ENCODE measurements at regions not wholly inside any gene's neighbourhood (a gene's known extent, or its start where the extent isn't known, plus 50 kb on each side); places are given as distances from the start of the nearest gene placed in this dataset.

DNA sequence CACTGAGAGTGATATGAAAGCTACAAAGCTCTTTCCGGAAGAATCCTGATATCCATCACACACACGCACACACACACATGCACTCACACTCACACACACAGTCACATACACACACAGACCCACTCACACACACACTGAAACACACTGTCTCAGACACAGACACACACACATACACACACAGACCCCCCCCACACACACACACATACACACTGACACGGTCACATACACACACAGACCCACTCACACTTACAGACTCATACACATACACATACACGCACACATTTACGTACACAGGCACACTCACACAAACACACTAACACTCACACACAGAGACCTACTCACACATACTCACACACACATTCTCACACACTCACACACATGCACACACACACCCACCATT lies 58.6 kb downstream of the LIG4 start:
- ChIA-PET CTCF (no interaction called here), POLR2A (no interaction called here)

DNA sequence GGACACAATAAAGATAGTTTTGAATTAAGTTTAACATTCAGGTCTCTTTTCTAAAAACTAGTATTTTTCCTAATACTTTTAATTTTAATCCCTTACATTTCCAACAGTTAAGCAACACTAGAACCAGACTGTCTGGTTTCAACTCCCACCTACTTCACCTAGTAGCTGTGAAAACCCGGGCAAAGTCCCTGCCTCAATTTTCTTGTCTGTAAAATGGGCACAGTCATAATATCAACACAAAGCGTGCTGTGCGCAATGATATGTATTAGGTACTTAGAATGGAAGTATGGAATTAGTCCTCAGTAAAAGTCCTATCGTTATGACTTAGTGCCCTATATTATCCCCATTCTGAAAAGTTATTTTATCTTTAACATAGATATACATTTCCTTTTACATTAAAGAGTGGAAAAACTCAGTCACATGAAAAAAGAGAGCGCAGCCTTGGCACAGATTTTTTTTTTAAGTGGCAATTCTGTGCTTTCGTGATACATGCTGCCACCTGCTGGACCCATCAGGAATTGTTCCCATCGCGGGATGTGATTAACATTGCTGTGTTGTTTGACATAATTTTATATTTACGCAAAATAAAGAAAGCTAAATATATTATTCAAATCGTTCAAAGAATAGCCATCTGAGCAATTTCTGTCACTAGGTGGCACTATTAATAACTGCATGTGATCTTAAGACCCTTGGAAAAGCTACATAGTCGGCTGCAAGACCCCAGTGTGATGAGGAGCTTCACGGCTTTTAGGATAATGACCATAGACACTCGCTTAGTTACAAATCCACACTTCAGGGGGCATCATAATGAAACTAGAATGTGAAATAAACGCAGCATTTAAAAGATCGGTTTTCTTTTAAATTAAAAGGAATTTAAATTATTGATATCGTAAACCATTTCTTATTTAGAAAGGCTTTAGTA lies 59.9 kb downstream of the LIG4 start:
- ChIA-PET CTCF (interaction anchor here (0.9 to 1.6 kb wide), 5 partner anchors 9 to 17 kb away, joined by 3 to 6 read pairs (median 3); no protein-coding TSS in a partner anchor), POLR2A (no interaction called here)

DNA sequence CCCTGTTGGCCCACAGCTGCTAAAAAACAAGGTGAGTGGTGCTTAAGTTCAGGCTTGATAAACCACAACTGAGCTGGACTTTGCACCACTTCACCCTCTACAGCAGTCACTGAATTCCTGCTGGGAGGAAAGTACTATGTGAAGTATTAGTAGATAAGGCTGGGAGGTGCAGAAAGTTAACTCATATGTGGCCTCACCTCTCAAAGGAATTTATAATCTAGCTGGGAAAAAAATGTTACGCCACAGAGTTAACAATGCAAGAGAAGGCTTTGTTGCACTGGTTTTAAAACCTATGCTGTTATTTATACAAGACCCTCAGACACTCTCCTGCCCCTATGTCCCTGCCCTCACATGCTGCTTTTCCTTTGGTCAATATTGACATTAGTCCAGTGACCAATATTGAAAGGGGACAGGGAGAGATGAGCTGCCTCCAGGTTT lies 60.9 kb downstream of the LIG4 start:
- ChIA-PET CTCF (interaction anchor here (0.6 to 1.6 kb wide), 2 partner anchors 8 to 993 kb away, joined by 3 read pairs; no protein-coding TSS in a partner anchor), POLR2A (no interaction called here)

DNA sequence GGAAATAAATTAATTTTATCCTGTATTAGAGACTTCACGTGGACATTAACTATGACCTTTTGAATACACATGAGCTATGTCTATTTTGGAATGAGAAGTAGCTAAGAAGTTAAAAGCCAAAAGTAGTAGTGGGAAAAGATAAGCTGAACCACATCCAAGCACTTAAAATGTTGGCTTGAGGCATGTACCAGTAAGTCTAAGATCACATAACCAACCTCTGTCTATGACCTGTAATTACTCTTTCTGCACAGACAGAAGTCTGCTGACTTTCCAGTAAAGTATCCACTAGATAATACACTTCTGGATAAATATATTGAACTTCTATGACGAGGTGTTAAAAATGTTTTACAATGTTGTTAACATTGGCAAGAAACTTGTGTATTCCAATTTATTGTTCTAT lies 68.7 kb downstream of the LIG4 start:
- CTCF ChIA-PET, result interaction anchor here (0.9 kb wide), 1 partner anchor 9 kb away, joined by 3 read pairs; no protein-coding TSS in a partner anchor
- POLR2A ChIA-PET, result no interaction called here

DNA sequence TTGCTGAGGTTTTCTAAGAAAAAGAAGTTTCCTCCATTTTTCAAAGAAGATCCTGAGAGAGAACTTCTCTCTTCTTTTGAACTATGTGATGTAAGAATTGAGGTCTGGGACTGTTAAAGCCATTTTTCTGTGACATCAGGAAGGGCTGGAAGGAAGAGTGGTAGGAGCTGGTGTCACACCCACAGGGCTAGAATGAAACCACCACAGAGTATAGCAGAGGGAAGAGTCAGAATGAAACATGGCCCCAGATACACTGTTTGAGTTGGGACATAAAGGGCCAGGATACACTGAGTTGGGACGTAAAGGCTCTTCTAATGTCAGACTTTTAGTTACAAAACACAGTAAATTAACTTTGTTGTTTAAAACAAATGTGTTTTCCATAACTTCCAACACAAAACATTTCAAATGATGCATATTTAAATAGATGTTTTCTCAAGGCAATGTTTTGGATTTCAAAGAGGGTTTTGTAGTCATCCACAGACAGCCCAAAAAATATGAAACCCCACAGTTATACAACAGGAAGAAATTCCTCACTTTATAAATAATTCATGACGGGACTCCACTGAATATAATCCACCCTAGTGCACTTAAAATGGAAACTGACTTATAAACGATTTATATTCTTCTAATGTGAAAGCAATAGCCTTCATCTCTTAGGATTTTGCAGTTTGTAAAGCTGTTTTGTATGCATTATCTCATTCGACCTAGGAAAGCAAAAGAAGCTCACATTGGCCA lies 72.5 kb downstream of the LIG4 start:
- CTCF ChIA-PET, result no interaction called here
- POLR2A ChIA-PET, result no interaction called here

DNA sequence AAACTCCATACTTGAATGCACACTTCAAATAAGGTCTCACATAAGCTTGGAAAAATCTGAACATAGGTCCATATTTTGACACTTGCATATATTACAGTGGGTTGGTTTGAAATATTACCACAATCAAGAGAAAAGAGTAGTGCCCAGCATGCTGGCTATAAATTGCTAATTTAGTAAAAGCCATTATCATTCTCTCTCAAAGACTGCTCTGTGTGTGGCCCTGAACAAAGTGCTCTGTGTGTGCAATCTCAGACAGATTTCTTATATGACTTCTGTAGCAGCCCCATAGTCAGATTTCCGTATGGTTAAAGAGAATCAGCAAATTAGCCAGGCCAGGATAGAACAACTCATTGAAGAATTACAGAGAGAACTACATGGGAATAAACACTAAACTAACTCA lies 78.2 kb downstream of the LIG4 start:
- POLR2A ChIA-PET, result no interaction called here

DNA sequence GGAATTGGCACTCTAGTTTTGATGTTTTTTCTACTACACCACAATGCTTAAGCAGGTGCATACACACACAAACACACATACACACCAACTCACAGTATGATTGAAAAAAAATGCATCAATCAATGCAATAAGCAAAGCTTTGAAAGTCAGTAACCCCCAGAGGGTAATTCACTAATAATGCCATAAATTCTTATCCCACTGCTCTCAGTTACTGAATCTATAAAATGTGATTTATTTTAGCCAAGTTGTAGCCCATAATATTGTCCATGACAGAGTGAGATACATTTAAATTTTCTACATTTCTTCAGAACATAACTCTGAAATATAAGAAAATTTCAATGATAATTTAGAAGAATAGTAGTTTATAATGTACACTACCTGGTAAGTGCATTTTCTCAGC lies 87.9 kb downstream of the LIG4 start:
- ChIA-PET CTCF (no interaction called here), POLR2A (no interaction called here)

More for the DNA sequence above, 78.2 kb downstream of the LIG4 start:
- CTCF ChIA-PET, result no interaction called here

DNA sequence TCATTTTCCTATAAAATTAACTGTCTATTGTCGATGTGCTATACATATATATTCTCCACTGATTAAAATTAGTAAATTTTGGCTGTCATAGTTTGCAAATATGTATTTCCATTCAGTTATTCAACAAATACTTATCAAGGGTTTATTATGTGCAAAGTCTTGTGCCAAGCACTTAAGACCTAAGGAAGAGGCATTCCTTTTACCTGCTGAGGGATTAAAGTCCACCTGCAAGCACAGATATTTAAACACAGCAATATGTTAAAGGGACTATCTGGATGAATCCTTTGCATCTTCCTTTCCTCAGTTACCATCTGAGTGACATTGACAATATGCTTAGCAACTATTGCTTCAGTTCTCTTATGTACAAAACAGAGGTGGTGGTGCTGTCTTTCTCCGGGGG lies 89.3 kb downstream of the LIG4 start:
- ChIA-PET POLR2A (no interaction called here), CTCF (no interaction called here)

DNA sequence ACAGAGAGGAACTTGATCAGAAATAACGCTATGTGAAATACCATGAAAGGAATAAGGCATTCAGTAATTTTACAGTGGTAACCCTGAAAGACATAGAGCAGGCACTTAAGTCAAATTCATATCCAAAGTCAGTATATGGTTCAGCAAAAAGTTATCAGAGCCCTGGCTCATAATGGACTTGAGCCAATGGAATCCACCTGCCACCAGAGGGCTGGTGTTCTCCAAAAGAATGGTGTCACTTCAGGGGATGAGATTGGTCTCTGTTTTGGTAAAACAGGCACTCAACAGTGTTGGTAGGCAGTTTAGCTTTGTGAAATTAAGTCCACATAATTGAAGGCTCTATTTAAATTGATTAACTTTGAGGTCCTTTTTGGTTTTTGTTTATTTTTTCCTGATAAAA lies 93.9 kb downstream of the LIG4 start:
- POLR2A ChIA-PET, result no interaction called here
- CTCF ChIA-PET, result no interaction called here

DNA sequence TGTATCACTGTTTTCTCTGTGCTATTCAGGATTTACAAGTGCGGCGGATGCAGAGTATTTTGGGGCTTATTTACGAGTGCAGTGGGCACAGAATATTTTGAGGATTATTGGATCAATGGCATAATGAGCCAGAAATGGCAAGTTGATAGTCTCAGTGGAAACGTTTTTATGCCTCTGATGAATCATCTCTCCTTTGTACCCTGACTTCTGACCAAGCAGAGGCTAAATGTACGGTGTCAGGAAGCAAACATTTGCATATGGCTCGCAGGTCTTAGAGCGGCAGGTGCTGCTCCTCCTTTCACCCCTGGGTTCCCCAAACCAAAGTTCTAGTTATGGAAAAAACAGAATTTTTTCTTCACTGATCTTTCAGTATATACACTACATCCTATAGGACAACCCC lies 94.5 kb downstream of the LIG4 start:
- POLR2A ChIA-PET, result no interaction called here
- CTCF ChIA-PET, result no interaction called here

DNA sequence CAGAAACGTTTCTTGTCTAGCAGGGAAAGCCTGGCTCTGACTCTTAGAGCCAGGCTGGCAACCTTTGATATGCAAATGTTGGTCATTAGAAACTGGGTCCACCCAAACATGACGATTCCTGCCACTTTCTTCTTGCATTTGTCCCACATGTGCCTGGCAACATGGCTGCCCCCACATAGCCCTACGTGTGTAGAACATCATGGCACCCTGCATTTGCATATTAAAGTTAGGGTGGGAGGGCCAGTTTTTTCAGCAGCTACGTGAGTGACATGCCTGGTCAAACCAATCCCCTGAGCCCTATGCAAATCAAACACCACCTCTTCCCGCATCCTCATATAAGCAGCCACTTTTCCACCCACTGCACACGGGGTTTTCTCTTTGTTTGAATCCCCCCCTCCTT lies 95.0 kb downstream of the LIG4 start:
- ChIA-PET CTCF (no interaction called here), POLR2A (no interaction called here)

DNA sequence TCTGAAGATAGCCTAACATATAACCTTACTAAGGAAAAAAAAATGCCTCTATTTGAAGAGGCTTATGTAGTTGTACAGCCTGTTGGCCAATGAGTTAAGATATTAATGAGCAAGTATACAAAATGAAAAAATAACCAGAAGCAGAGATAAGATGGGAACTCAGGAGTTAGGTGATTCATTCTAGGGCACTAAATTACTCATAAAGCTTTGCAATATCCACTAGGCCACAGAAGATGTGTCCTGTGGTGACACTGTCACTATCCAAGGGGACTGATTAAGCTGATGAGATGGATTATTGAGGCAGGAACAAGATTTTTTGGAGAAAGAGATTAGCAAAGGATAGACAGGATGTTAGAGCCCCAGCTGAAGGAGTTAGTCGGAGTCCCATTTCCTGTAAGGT lies 99.6 kb downstream of the LIG4 start:
- ChIA-PET POLR2A (no interaction called here), CTCF (no interaction called here)

DNA sequence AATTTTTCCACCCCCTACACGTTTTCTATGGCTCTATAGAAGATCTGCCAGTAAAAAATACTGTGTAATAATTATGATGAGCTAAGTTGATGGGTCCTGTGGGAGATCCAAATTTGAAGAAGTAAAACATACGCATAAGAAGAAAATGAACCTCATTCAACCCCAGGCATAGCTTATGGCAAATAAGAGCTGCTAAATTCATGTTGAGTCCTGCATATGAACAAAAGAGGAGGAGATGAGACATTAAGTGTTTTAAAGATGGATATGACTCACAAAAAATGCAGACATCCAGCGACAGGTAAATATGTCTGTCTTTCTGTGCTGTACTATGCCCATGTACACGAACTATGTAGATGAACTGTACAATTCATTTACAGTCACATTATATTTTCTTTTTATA lies 101.9 kb downstream of the LIG4 start:
- CTCF ChIA-PET, result no interaction called here
- POLR2A ChIA-PET, result no interaction called here

DNA sequence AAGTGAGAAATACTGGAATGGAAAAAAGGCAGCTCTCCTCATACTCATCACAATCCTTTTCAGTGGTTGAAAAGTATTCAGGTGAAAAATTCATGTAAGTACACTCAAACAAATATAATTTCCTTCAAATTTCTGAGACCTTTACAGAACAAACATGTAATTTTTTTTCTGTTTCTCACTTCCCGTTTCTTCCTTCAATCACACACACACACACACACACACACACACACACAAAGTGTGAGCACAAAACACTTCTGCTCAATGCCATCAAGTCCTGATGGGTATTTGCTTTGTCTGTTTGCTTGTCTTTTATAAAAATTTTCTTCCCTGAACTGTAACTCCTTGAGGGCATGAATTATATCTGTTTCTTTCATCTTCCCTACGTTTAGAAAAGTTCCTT lies 110.6 kb downstream of the LIG4 start:
- CTCF ChIA-PET, result no interaction called here
- POLR2A ChIA-PET, result no interaction called here

DNA sequence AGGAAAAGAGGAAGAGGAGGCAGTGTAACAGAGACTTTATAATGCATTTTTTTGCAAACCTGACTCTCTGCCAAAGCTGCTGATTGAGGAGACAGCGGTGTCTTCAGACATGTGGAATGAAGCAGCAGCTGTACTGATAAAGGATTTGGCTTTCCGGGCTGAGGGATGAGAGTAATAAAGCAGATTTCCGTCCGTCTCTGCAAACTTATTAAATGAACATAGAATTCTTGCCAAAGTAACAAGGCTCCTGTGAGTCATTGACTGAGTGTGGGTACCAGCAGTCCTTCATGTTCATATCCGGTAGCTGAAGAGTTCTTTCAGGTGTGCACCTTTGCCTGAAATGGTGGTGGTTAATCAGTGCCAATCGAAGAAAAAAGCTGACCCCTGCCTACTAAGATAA lies 112.6 kb downstream of the LIG4 start:
- CTCF ChIA-PET, result no interaction called here
- POLR2A ChIA-PET, result no interaction called here

DNA sequence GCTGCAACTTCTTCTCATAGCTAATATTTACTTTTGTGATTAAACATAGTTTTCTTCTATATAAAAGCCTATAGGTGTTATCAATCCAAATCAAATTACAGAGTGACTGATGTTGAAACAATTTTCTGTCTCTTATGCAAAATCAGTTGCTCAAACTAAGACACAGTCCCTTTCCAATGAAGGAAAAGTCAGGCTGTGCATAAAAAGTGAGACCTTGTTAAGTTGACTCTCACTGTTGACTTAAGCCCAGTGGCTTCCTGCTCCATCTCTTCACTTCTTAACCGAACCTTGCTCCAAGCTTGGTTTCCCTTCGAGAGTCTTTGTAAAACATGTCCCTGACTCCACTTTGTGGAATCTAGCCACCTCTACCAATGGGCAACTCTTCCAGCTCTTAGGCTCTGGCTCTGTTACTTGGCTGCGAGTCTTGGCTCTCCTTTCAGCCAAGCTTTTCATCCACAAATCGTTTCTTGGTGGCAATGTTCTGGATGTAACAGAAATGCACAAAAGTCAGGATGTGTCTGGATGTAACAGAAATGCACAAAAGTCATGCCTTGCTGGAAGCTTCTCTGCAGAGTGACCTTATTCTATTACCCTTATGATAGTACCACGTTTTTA lies 118.9 kb downstream of the LIG4 start:
- CTCF ChIA-PET, result no interaction called here
- POLR2A ChIA-PET, result no interaction called here

DNA sequence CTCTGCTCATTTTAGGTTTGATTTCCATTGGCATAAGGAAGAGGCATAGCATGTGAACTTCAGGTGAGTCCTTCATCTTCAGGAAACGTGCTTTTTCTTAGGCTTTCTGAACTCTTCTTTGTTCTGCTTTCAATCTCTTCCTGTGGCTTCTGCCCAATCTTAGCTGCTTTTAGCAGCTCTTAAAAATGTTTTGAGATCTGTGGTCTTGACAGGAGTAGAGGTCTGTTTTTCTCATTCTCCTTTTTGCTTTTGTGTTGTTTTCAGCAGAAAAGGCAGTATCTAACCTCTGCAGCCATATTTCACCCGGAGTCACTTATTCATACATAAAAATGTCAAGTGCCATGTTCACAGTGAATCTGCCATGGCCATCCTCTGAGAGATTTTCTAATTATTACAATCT lies 120.3 kb downstream of the LIG4 start:
- POLR2A ChIA-PET, result no interaction called here

DNA sequence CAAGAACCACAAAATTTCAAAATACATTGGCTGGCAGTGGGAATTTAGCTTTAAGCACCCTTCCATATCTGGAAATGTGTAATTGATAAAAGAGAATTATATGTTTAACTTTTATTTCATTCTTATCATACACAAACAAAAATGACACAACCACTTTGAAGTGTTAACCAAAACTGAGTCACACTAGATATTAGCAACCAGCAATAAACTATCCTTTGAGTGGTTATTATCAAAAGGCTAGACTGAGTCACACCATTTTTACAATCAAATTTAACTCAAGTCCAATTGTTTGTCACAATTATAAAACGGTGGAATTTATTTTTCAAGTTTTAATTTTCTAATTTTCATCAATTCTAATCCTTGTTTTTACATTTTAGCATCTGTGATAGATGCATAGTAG lies 121.7 kb downstream of the LIG4 start:
- ChIA-PET CTCF (no interaction called here), POLR2A (no interaction called here)

More for the DNA sequence above, 120.3 kb downstream of the LIG4 start:
- CTCF ChIA-PET, result no interaction called here

DNA sequence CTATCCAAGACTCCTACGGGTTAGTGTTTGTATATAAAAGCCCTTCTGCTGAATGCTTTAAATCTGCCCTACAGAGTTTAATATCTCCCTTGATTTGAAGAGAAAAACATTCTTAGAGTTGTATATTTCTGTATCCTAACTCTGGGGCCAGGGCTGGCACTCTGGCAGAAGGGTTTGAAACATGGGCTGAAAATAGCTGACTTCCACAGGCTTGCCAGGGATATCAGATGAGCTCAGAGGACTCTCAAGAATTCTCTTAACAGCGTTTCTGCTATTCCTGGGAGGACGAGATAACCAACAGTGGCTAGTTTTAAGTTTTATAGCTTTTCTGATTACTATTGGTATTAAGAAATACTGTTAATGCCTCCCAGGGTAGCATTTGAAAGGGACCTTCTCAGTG lies 127.5 kb downstream of the LIG4 start:
- POLR2A ChIA-PET, result no interaction called here
- CTCF ChIA-PET, result no interaction called here

DNA sequence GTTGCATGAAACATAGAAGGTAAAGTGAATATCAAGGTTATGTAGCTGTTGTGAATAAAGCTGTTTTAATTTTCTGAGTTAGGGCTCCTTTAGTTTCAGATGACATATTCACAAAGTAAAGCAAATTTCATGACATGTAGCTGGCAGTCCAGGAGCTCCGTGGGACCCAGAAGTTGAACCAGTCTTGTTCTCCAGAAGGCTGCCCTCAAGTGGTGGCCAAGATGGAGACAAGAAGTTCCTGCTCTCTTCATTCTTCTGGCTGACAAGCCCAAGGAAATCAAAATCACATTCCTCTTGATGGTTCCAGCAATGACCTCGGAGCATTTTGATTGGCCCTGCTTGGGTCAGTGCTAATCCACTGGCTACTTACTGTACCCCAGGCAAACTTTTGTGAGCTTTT lies 128.7 kb downstream of the LIG4 start:
- CTCF ChIA-PET, result no interaction called here

DNA sequence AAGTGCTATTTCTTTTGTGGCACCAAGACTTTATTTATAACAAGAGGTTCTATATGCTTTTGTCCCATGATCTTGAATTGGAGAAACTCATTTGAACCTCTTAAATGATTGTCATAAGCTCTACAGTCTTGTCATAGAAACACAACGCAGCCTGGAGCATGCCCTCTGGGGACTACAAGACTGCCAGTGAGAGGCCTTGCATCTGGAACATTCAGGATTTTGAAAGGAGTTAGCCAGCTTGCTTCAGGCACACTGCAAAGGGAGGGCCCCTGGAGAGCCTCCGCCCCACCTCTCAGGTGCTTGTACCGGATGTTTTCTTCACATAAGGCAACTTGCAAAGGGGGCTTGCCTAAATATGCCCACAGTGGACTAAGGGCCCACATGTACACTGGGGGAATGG lies 130.5 kb downstream of the LIG4 start:
- POLR2A ChIA-PET, result no interaction called here
- CTCF ChIA-PET, result no interaction called here

More for the DNA sequence above, 128.7 kb downstream of the LIG4 start:
- POLR2A ChIA-PET, result no interaction called here
